ENCODE measurements at regions not wholly inside any gene's neighbourhood (a gene's known extent, or its start where the extent isn't known, plus 50 kb on each side); places are given as distances from the start of the nearest gene placed in this dataset.

- no peak for DNase-seq
Observed at GRCh38 chr5:88613051-88613450, 269.9 kb downstream of the MEF2C start.

GRCh38 chr5:88610586-88610985, 272.4 kb downstream of the MEF2C start:
- DNase-seq = no peak

DNA sequence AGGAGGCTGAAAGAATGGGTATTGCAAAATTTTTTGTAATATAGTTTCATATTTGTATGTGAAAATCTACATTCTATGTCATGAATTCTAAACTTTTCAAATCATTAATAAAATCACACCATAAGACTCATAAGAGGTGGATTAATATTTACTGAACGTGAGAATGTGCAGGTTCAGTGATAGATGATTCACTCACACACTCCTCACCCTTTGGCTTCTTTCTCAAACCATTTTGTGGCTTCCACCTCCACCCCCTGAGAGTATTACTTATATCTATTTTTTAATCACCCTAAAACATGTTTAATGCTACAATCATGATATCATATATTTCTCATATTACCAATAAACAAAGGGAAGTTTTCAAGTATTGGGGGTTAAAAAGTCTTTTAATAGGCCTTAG, 275.5 kb downstream of the MEF2C start:
- no peak for DNase-seq

GRCh38 chr5:88606626-88607025, 276.4 kb downstream of the MEF2C start:
- no peak for DNase-seq

GRCh38 chr5:88606173-88606572, 276.8 kb downstream of the MEF2C start:
- no peak for DNase-seq

DNA sequence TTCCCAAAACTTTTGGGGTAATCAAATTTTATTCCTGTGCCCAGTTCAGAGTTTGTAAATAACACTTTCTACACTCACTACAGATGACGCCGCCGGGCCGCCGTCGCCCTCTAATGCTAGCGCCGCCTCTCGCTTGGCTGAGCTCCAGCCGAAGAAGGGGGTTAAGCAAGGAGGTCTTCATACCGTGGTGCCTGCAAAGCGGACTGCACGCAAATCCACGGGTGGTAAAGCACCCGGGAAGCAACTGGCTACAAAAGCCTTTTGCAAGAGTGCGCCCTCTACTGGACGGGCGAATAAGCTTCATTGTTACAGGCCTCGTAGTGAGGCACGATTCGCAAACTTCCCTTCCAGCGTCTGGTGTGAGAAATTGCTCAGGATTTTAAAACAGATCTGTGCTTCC, 280.4 kb downstream of the MEF2C start:
- peak; percentile 3 for DNase-seq

DNA sequence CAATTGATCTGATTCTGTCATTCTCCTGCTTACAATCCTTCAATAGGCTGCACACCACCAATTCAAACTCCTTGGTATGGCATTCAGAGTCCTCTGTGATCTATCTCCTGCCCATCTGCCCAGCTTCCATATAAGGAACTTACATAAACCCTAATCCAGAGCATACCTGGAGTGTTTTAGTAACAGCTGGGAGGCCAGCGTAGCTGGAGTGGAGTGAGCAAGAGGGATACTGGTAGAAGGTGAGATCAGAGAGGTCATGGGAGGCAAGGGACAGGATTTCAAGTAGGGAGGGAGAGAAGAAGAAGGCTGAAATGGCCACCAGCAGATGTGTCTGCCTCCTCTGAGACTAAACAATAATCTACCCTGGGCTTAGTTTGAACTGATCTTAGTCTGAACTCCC, 288.5 kb downstream of the MEF2C start:
- DNase-seq = no peak

DNA sequence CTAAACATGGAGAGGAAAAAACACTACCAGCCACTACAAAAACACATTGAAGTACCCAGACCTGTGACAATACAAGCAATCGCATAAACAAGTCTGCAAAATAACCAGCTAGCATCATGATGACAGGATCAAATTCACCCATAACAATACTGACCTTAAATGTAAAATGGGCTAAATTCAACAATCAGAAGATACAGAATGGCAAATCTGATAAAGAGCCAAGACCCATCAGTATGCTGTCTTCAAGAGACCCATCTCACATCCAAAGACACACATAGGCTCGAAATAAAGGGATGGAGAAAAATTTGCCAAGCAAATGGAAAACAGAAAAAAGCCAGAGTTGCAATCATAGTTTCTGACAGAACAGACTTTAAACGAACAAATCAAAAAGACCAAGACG, 294.4 kb downstream of the MEF2C start:
- no peak for DNase-seq

DNA sequence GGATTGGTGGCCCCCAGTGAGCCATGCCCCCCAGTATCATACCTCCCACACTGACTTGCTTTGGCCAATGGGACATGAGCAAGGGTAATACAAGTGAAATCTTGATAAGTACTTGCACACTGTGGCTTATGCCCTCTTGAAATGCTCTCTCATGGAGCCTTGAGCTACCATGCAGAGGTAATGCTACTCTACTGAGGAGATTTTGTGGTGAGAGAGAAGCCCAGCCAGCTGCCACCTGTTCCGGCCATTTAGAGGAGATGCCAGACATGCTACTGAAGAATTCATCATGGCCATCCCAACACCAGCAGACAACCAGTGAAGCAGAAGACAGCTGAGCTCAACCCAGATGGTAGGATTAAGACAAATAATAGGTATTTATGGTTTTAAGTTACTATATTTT, 299.5 kb downstream of the MEF2C start:
- no peak for DNase-seq

GRCh38 chr5:88558366-88558765, 289.7 kb upstream of the TMEM161B start:
- DNase-seq = no peak

DNA sequence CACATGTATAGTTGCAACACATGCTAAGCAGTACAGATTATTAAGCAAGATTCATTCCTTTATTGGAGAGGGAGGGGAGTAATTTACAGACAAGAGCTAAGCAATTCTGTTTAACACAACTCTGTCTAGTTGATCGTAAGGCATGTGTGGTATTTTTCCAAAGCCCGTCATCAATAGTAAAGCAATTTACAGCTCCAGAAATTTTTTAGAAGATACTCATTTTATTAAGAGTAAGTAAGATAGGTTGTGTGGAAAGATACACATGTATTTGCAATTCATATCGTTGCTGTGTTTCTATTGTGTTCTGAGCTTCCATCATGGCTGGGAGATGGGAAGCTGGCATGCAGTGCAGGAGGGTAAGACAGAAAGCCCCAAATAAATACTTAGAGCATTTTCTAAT, 289.2 kb upstream of the TMEM161B start:
- no peak for DNase-seq

DNA sequence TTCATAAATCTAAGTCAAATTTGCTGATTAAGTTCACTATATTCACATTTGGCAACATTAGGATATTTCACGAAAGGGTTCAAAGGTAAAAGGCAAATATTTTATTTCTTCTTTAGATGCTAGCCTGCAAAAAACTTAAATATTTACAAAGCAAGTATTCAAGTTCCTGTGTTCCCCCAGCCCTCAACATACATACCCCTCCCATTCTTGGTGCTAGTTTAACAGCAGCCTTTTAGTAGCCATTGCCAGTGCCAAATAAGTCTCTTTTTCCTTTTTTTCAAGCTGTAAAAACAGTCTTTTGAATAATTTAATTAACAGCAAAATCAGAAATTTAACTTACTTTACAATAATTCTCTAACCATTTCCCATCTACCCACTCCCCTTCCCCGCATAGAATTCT, 288.5 kb upstream of the TMEM161B start:
- DNase-seq = no peak

- DNase-seq = no peak
Observed at GRCh38 chr5:88556406-88556805, 287.8 kb upstream of the TMEM161B start.

DNA sequence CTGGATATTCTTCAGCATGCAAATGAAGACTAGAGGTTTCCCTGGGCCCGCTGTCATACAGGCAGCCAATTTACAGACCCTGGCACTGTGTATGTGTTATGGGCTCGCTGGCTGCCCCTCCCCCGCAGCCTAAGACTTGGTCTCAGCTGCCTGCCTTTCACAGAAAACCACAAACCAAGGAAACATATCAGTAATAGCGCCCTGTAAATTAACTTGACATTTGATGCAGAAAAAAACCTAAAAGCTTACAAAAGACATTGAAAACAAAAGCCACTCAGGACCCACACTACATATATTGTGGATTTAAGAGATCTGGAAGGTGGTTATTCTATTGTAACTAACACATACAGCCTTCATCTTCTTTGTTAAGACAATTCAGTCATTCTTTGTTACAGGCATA, 287.0 kb upstream of the TMEM161B start:
- no peak for DNase-seq

DNA sequence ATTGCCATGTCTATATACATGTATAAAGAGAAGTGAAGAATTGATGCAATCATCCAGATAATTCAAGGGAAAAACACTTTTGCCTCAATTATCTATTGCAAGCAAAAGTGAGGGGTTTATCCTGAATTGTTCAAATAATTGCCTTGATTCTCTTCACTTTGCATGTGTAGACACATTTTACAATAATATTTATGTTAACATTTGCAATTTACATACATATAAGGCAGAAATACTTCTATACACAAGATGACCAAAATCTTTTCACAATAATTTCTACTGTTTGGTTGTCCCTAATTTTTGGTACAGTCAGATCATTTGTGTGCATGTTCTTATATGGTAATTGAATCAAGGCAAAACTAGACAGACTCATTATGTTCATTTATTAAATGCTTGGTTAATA, 285.3 kb upstream of the TMEM161B start:
- no peak for DNase-seq

DNA sequence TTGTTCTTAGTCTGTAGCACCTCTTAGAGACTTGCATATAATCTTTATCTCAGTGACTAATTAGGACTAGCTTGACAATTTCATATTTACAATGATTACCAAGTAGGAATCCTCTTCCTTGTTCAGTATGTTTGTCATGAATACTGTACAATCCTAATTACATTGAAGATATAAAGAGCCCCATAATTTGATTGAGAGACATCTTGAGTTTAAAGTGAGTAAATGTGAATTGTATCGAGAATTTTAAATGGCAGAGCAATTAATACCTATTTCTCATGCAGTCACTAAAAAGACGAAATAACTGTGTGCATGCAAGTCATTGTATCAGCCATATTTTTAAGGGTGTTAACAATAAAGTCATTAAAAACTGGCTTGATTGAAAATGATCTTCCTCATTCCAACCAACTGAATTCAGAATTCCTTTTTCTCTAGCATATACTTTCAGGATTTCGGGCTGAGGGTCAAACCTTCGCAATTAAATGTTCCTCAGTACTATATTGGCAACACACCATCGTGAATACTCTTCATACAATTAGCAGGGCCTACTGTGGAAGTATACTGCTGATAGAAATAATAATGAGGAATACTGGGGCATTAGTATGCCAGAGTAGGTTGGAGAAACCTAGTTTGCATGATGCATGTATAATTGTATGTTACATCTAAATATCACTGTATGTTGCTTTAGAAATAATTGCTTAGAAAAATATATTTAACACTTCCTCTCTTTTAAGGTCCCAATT, 284.7 kb upstream of the TMEM161B start:
- DNase-seq = no peak

DNA sequence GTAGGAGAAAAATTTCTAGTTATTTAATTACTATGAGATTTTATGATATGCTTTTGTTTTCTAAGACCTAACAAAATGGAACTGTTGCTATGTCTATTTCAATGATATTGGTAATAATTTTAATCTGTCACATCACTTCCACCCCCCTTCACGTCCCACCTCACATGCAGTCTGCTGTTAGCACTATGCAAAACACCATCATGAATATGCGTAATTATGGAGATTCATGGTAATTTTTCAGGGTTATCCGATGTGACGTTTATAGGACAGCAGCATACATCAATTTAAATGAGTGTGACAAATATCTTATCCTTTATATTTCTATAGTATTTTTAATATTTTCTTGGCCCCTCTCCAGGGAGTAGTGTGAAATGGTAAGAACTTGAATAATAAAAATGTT, 283.8 kb upstream of the TMEM161B start:
- no peak for DNase-seq

- DNase-seq = no peak
Observed at GRCh38 chr5:88551724-88552345, 283.2 kb upstream of the TMEM161B start.

- DNase-seq = no peak
Observed at GRCh38 chr5:88550736-88551135, 282.1 kb upstream of the TMEM161B start.

- no peak for DNase-seq
Observed at GRCh38 chr5:88548136-88548805, 279.6 kb upstream of the TMEM161B start.

DNA sequence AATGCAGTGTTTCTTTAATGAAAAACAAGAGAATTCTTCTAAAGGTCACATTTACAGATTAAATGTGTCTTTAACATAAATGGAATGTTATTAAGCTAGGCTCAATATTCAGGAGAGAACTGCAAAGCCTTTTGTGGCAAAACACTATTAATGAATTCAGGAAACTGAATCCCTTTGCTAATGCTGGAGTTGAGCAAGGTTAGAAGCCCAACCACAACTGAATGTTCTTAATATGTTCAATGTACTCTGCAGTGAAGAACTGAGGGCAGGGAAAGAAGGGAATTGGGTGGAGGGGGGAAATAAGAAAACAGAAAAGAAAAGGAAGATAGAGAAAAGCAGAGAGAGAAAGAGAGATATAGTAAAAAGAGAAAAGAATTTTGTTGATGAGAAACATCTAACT, 276.7 kb upstream of the TMEM161B start:
- DNase-seq = no peak

- DNase-seq = no peak
Observed at GRCh38 chr5:88544671-88545070, 276.0 kb upstream of the TMEM161B start.

GRCh38 chr5:88544136-88544645, 275.5 kb upstream of the TMEM161B start:
- DNase-seq = no peak

- DNase-seq = no peak
Observed at GRCh38 chr5:88542786-88543185, 274.1 kb upstream of the TMEM161B start.

Measured in NCI-H2029 (cell line).